SHP77 treated with DMSO at 0.1 percent for 48 hours (cell line): ENCODE measurements at regions not wholly inside any gene's neighbourhood (a gene's known extent, or its start where the extent isn't known, plus 50 kb on each side); places are given as distances from the start of the nearest gene placed in this dataset.
"Not testable (repeated sequence)": the region's sequence is repeated elsewhere in the genome, so short reads cannot be mapped to it uniquely, and the experiment has no call there.

Experiments
- DNase-seq: peaks from one replicate; lab custom pipeline; 2025; lab: John Stamatoyannopoulos, UW

GRCh38 chr7:119712886-119713462 is 560.0 kb upstream of the KCND2 start:
- DNase-seq, result no peak

GRCh38 chr7:119713606-119714005 is 559.4 kb upstream of the KCND2 start:
- DNase-seq, result no peak

GRCh38 chr7:119720541-119720940 is 552.4 kb upstream of the KCND2 start:
- DNase-seq, result no peak

GRCh38 chr7:119724041-119724792 is 548.8 kb upstream of the KCND2 start:
- DNase-seq, result no peak

- DNase-seq, result no peak
Measured at GRCh38 chr7:119733127-119733879, 539.7 kb upstream of the KCND2 start.

GRCh38 chr7:119737390-119737789 is 535.6 kb upstream of the KCND2 start:
- no peak for DNase-seq

GRCh38 chr7:119745280-119745679 is 527.7 kb upstream of the KCND2 start:
- not testable (repeated sequence) for DNase-seq

GRCh38 chr7:119748251-119748860 is 524.6 kb upstream of the KCND2 start:
- DNase-seq, result no peak

GRCh38 chr7:119748991-119749390 is 524.0 kb upstream of the KCND2 start:
- no peak for DNase-seq

- no peak for DNase-seq
Measured at GRCh38 chr7:119756687-119757086, 516.3 kb upstream of the KCND2 start.

- DNase-seq, result no peak
Measured at GRCh38 chr7:119758254-119758653, 514.7 kb upstream of the KCND2 start.

GRCh38 chr7:119761776-119762175 is 511.2 kb upstream of the KCND2 start:
- no peak for DNase-seq

- DNase-seq, result no peak
Measured at GRCh38 chr7:119782286-119782685, 490.7 kb upstream of the KCND2 start.

GRCh38 chr7:119783799-119784198 is 489.2 kb upstream of the KCND2 start:
- DNase-seq, result peak; percentile 61

GRCh38 chr7:119802147-119802546 is 470.8 kb upstream of the KCND2 start:
- no peak for DNase-seq

- DNase-seq, result no peak
Measured at GRCh38 chr7:119825091-119825655, 447.8 kb upstream of the KCND2 start.

GRCh38 chr7:119826547-119826946 is 446.4 kb upstream of the KCND2 start:
- DNase-seq, result no peak

- no peak for DNase-seq
Measured at GRCh38 chr7:119838444-119838843, 434.5 kb upstream of the KCND2 start.

- no peak for DNase-seq
Measured at GRCh38 chr7:119842337-119842736, 430.6 kb upstream of the KCND2 start.

GRCh38 chr7:119842786-119843185 is 430.2 kb upstream of the KCND2 start:
- DNase-seq, result no peak

- DNase-seq, result no peak
Measured at GRCh38 chr7:119861385-119861784, 411.6 kb upstream of the KCND2 start.

- no peak for DNase-seq
Measured at GRCh38 chr7:119868387-119868786, 404.6 kb upstream of the KCND2 start.
